DOHH2 (cell line): ENCODE measurements at regions not wholly inside any gene's neighbourhood (a gene's known extent, or its start where the extent isn't known, plus 50 kb on each side); places are given as distances from the start of the nearest gene placed in this dataset.

Source experiments
- EZH2phosphoT487 ChIP-seq: fragments of 200-600 bp; sonication (generic); IDR thresholded peaks from 2 replicates; pipeline ENCODE4 v1.6.1; 2017; ENCODE audit warnings: borderline replicate concordance, mild to moderate bottlenecking, antibody characterized with exemption, low read length, moderate library complexity, mixed read lengths
- TF ChIP-seq, protein P1 (sequence below): fragments of 200-600 bp; sonication (generic); IDR thresholded peaks from one replicate; pipeline ENCODE4 v1.5.1; 2014; ENCODE audit warnings: antibody characterized with exemption, mild to moderate bottlenecking, low read depth, low read length; ENCODE audit not compliant: poor library complexity, severe bottlenecking

DNA sequence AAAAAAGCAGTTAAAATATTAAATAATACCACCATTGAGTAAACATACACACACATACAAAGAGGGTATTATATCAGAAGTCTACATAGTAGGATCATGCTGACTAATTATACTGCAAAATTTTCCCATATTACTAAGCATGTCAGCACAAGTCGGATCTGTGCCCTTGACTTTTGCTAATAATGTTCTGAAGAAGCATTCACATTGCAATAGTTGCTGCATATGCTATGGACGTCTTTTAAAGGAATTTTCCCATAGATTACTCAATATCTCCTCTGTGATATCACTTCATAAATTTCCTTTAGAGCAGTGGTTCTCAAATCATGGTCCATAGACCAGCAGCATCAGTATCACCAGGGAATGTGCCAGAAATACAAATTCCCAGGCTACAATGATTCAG, 110.9 kb upstream of the NUDT7 start:
- TF ChIP-seq, protein P1, sequence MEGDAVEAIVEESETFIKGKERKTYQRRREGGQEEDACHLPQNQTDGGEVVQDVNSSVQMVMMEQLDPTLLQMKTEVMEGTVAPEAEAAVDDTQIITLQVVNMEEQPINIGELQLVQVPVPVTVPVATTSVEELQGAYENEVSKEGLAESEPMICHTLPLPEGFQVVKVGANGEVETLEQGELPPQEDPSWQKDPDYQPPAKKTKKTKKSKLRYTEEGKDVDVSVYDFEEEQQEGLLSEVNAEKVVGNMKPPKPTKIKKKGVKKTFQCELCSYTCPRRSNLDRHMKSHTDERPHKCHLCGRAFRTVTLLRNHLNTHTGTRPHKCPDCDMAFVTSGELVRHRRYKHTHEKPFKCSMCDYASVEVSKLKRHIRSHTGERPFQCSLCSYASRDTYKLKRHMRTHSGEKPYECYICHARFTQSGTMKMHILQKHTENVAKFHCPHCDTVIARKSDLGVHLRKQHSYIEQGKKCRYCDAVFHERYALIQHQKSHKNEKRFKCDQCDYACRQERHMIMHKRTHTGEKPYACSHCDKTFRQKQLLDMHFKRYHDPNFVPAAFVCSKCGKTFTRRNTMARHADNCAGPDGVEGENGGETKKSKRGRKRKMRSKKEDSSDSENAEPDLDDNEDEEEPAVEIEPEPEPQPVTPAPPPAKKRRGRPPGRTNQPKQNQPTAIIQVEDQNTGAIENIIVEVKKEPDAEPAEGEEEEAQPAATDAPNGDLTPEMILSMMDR = no peak
- no peak for TF ChIP-seq EZH2phosphoT487
